GM12878 (cell line): ENCODE measurements at regions not wholly inside any gene's neighbourhood (a gene's known extent, or its start where the extent isn't known, plus 50 kb on each side); places are given as distances from the start of the nearest gene placed in this dataset.

Source experiments
- ATAC-seq: fragments of 200-7000 bp; cut with Tn5 transposase; 3 replicates; pipeline ENCODE4 v1.9.1; 2020; ENCODE audit warnings: mild to moderate bottlenecking, moderate library complexity
- BruUV-seq: library from RNA; stranded (reverse); fragments of 400-500 nt; replicated peaks from 2 replicates; lab custom pipeline; 2021; lab: Mats Ljungman, UMichigan
- CTCF ChIA-PET: fragments of 300-600 bp; sonication (Branson Sonifier 250); formaldehyde crosslinking; extraction: SDS; loops from one replicate; lab custom pipeline; 2021; ENCODE audit warnings: inconsistent platforms; lab: Yijun Ruan, JAX
- POLR2A ChIA-PET: fragments of 350-600 bp; formaldehyde crosslinking; extraction: SDS; loops from one replicate; lab custom pipeline; 2021; ENCODE audit warnings: inconsistent platforms; lab: Charles Lee
- RAD21 ChIA-PET: fragments of 300-600 bp; sonication (Branson Sonifier 250); formaldehyde crosslinking; loops from one replicate; lab custom pipeline; 2023; ENCODE audit warnings: antibody characterized with exemption; ENCODE audit not compliant: unreplicated experiment; lab: Charles Lee
- SMC1A ChIA-PET: fragments of 300-600 bp; sonication (Branson Sonifier 250); formaldehyde crosslinking; loops from one replicate; lab custom pipeline; 2023; ENCODE audit not compliant: unreplicated experiment, uncharacterized antibody; lab: Charles Lee
- DNase-seq: peaks from one replicate; pipeline ENCODE4 v3.0.0-alpha.2; 2011; ENCODE audit warnings: low read depth, low spot score
- FAIRE-seq: peaks from 3 replicates; lab custom pipeline; 2011; peaks lifted over from hg19 to GRCh38; lab: Jason Lieb, UNC
- H2AFZ ChIP-seq: 2 replicates; pipeline ENCODE4 v1.6.0; 2011; ENCODE audit warnings: low read depth, low read length, control low read depth; ENCODE audit not compliant: control insufficient read depth
- H3K27ac ChIP-seq: 2 replicates; pipeline ENCODE4 v1.5.1; 2011; ENCODE audit warnings: control low read depth; ENCODE audit not compliant: control insufficient read depth, insufficient read depth
- H3K27me3 ChIP-seq, 2 experiments: replicated peaks in 1 of 2; 2 replicates each; pipeline versions ENCODE4 v1.6.0 to v1.6.1; 2011; ENCODE audit warnings: low read length in 1 of 2; ENCODE audit not compliant: control insufficient read depth in 2 of 2, insufficient read depth in 2 of 2
- H3K36me3 ChIP-seq, 2 experiments: 2 replicates each; pipeline ENCODE4 v1.5.1; 2011; ENCODE audit warnings: low read length in 1 of 2; ENCODE audit not compliant: control insufficient read depth in 2 of 2, insufficient read depth in 2 of 2
- H3K4me1 ChIP-seq: 2 replicates; pipeline ENCODE4 v1.6.1; 2011; ENCODE audit warnings: mild to moderate bottlenecking, low read length, moderate library complexity, mixed read lengths; ENCODE audit not compliant: control insufficient read depth, insufficient read depth
- H3K4me2 ChIP-seq: 2 replicates; pipeline ENCODE4 v1.6.0; 2011; ENCODE audit warnings: control low read depth; ENCODE audit not compliant: control insufficient read depth, insufficient read depth
- H3K4me3 ChIP-seq: fragments of 200-600 bp; sonication (generic); 2 replicates; pipeline ENCODE4 v1.5.1; 2016
- H3K79me2 ChIP-seq: 2 replicates; pipeline ENCODE4 v1.6.0; 2011; ENCODE audit warnings: low read length; ENCODE audit not compliant: control insufficient read depth, insufficient read depth
- H3K9ac ChIP-seq: 2 replicates; pipeline ENCODE4 v1.8.0; 2011; ENCODE audit warnings: low read length, control low read depth, mixed read lengths; ENCODE audit not compliant: control insufficient read depth, insufficient read depth
- H3K9me3 ChIP-seq: replicated peaks from 3 replicates; pipeline ENCODE4 v1.5.1; 2011; ENCODE audit warnings: mild to moderate bottlenecking, low read length; ENCODE audit not compliant: control insufficient read depth, insufficient read depth
- H4K20me1 ChIP-seq: 2 replicates; pipeline ENCODE4 v1.6.0; 2011; ENCODE audit not compliant: control insufficient read depth, insufficient read depth
- ASH2L ChIP-seq: fragments of 300-600, 200-600 bp; sonication (generic); IDR thresholded peaks from 2 replicates; pipeline ENCODE4 v1.6.1; 2017; ENCODE audit warnings: low read depth, mild to moderate bottlenecking, borderline replicate concordance
- ESRRA ChIP-seq: IDR thresholded peaks from 2 replicates; pipeline ENCODE4 v1.6.1; 2012; ENCODE audit warnings: mild to moderate bottlenecking, low read length, improper control_type of control experiment
- POLR2A ChIP-seq: IDR thresholded peaks from 2 replicates; pipeline ENCODE4 v1.6.1; 2011; ENCODE audit warnings: low read depth, mild to moderate bottlenecking, low read length
- RBBP5 ChIP-seq: fragments of 200-600 bp; sonication (generic); conservative IDR thresholded peaks from 2 replicates; pipeline ENCODE4 v1.6.1; 2016
- SUZ12 ChIP-seq: fragments of 200-600 bp; sonication (generic); IDR thresholded peaks from one replicate; pipeline ENCODE4 v1.6.1; 2018; ENCODE audit warnings: antibody characterized with exemption, mild to moderate bottlenecking; ENCODE audit not compliant: unreplicated experiment
- ZNF274 ChIP-seq: IDR thresholded peaks from one replicate; pipeline ENCODE4 v1.8.0; 2011; ENCODE audit not compliant: insufficient read length, insufficient read depth
- ZNF622 ChIP-seq: fragments of 450-650 bp; IDR thresholded peaks from 2 replicates; pipeline ENCODE4 v1.6.1; 2017; ENCODE audit warnings: mild to moderate bottlenecking, inconsistent platforms
- in situ Hi-C: fragments of 300-500 bp; cut with MboI; formaldehyde crosslinking; loops from 9 replicates; pipeline ENCODE4 v1.14.3; 2018; ENCODE audit warnings: mixed read lengths
- intact Hi-C: fragments of 100-400 bp; cut with micrococcal nuclease; formaldehyde crosslinking; loops from one replicate; pipeline ENCODE4 v1.14.2; 2022; ENCODE audit not compliant: unreplicated experiment
- TF ChIP-seq, protein P1 (sequence below): fragments of 450-650 bp; IDR thresholded peaks from 2 replicates; pipeline ENCODE4 v1.6.1; 2016; ENCODE audit warnings: mild to moderate bottlenecking
- TF ChIP-seq, protein P2 (sequence below): IDR thresholded peaks from 2 replicates; pipeline ENCODE4 v1.6.1; 2012; ENCODE audit warnings: improper control_type of control experiment, low read depth, low read length; ENCODE audit not compliant: insufficient replicate concordance

GRCh38 chr3:177468331-177468730, 271.0 kb upstream of the TBL1XR1 start:
- in situ Hi-C loops, result no loop called here
- Histone ChIP-seq H2AFZ (no peak overlapping the region), H3K4me2 (no peak overlapping the region), H3K36me3 (no peaks in the 10 kb centered on the region), H3K4me3 (no peak overlapping the region), H3K27ac (no peak overlapping the region), H3K9me3 (no peaks in the 10 kb centered on the region; the same call in 2 of the 3 replicates), H4K20me1 (no peaks in the 10 kb centered on the region), H3K9ac (no peak overlapping the region), H3K79me2 (no peaks in the 10 kb centered on the region), H3K4me1 (no peaks in the 10 kb centered on the region), H3K27me3 (no peaks in the 10 kb centered on the region)
- BruUV-seq, result no TSS peak
- CTCF ChIA-PET, result no interaction called here
- SMC1A ChIA-PET, result no interaction called here
- intact Hi-C loops, result no loop called here
- ATAC-seq (no peak), DNase-seq (no peak), FAIRE-seq (no peak)
- RAD21 ChIA-PET, result no interaction called here
- POLR2A ChIA-PET, result no interaction called here
- TF ChIP-seq, protein P1, sequence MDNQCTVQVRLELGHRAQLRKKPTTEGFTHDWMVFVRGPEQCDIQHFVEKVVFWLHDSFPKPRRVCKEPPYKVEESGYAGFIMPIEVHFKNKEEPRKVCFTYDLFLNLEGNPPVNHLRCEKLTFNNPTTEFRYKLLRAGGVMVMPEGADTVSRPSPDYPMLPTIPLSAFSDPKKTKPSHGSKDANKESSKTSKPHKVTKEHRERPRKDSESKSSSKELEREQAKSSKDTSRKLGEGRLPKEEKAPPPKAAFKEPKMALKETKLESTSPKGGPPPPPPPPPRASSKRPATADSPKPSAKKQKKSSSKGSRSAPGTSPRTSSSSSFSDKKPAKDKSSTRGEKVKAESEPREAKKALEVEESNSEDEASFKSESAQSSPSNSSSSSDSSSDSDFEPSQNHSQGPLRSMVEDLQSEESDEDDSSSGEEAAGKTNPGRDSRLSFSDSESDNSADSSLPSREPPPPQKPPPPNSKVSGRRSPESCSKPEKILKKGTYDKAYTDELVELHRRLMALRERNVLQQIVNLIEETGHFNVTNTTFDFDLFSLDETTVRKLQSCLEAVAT, result no peak
- TF ChIP-seq ZNF622 (no peak), ZNF274 (no peak), POLR2A (no peak), ESRRA (no peak), RBBP5 (no peak), ASH2L (no peak), SUZ12 (no peak)
- TF ChIP-seq, protein P2, sequence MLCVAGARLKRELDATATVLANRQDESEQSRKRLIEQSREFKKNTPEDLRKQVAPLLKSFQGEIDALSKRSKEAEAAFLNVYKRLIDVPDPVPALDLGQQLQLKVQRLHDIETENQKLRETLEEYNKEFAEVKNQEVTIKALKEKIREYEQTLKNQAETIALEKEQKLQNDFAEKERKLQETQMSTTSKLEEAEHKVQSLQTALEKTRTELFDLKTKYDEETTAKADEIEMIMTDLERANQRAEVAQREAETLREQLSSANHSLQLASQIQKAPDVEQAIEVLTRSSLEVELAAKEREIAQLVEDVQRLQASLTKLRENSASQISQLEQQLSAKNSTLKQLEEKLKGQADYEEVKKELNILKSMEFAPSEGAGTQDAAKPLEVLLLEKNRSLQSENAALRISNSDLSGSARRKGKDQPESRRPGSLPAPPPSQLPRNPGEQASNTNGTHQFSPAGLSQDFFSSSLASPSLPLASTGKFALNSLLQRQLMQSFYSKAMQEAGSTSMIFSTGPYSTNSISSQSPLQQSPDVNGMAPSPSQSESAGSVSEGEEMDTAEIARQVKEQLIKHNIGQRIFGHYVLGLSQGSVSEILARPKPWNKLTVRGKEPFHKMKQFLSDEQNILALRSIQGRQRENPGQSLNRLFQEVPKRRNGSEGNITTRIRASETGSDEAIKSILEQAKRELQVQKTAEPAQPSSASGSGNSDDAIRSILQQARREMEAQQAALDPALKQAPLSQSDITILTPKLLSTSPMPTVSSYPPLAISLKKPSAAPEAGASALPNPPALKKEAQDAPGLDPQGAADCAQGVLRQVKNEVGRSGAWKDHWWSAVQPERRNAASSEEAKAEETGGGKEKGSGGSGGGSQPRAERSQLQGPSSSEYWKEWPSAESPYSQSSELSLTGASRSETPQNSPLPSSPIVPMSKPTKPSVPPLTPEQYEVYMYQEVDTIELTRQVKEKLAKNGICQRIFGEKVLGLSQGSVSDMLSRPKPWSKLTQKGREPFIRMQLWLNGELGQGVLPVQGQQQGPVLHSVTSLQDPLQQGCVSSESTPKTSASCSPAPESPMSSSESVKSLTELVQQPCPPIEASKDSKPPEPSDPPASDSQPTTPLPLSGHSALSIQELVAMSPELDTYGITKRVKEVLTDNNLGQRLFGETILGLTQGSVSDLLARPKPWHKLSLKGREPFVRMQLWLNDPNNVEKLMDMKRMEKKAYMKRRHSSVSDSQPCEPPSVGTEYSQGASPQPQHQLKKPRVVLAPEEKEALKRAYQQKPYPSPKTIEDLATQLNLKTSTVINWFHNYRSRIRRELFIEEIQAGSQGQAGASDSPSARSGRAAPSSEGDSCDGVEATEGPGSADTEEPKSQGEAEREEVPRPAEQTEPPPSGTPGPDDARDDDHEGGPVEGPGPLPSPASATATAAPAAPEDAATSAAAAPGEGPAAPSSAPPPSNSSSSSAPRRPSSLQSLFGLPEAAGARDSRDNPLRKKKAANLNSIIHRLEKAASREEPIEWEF, result no peak
